Right lobe of liver (tissue), 4 donors: ENCODE measurements at regions not wholly inside any gene's neighbourhood (a gene's known extent, or its start where the extent isn't known, plus 50 kb on each side); places are given as distances from the start of the nearest gene placed in this dataset.

ENCODE experiments used
- POLR2A ChIP-seq: fragments of 450-650 bp; IDR thresholded peaks from one replicate; pipeline ENCODE4 v1.6.1; 2017; ENCODE audit warnings: antibody characterized with exemption, mild to moderate bottlenecking
- TF ChIP-seq, protein P1 (sequence below), 4 donors: fragments of 200-600 bp in 3 of 4; fragments of 450-650 bp in 1 of 4; IDR thresholded peaks; one replicate each; pipeline versions ENCODE4 v1.5.1 to v1.8.0; 2016 to 2022; ENCODE audit warnings: antibody characterized with exemption in 4 of 4, mild to moderate bottlenecking in 2 of 4
- donor health status: DM: no; HTN: no; CAD: no.
- donor health status: DM: no; HTN: no; CAD: no.
- donor health status: DM: no; HTN: yes; CAD: no.

DNA sequence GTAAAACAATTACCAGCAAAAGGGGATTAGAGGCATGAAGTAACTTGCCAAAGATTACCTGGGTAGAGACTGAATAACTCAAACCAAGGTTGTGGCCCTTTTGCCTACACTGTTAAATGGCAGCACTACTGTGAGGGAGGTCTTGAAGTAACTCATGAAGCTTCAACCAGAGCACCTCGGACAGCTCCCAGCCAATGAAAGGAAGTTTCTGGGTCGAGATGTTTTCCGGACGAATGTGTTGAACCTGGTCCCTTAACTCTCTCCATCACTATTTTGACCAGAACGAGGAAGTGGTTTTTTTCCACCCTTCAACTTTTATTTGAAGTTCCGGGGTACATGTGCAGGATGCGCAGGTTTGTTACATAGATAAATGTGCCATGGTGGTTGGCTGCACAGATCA, 133.6 kb upstream of the PRKCQ start:
- TF ChIP-seq, protein P1, sequence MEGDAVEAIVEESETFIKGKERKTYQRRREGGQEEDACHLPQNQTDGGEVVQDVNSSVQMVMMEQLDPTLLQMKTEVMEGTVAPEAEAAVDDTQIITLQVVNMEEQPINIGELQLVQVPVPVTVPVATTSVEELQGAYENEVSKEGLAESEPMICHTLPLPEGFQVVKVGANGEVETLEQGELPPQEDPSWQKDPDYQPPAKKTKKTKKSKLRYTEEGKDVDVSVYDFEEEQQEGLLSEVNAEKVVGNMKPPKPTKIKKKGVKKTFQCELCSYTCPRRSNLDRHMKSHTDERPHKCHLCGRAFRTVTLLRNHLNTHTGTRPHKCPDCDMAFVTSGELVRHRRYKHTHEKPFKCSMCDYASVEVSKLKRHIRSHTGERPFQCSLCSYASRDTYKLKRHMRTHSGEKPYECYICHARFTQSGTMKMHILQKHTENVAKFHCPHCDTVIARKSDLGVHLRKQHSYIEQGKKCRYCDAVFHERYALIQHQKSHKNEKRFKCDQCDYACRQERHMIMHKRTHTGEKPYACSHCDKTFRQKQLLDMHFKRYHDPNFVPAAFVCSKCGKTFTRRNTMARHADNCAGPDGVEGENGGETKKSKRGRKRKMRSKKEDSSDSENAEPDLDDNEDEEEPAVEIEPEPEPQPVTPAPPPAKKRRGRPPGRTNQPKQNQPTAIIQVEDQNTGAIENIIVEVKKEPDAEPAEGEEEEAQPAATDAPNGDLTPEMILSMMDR (IDR thresholded peaks at IDR 0.05), result no peak
- no peak for TF ChIP-seq POLR2A
